ENCODE measurements at regions not wholly inside any gene's neighbourhood (a gene's known extent, or its start where the extent isn't known, plus 50 kb on each side); places are given as distances from the start of the nearest gene placed in this dataset.

DNA sequence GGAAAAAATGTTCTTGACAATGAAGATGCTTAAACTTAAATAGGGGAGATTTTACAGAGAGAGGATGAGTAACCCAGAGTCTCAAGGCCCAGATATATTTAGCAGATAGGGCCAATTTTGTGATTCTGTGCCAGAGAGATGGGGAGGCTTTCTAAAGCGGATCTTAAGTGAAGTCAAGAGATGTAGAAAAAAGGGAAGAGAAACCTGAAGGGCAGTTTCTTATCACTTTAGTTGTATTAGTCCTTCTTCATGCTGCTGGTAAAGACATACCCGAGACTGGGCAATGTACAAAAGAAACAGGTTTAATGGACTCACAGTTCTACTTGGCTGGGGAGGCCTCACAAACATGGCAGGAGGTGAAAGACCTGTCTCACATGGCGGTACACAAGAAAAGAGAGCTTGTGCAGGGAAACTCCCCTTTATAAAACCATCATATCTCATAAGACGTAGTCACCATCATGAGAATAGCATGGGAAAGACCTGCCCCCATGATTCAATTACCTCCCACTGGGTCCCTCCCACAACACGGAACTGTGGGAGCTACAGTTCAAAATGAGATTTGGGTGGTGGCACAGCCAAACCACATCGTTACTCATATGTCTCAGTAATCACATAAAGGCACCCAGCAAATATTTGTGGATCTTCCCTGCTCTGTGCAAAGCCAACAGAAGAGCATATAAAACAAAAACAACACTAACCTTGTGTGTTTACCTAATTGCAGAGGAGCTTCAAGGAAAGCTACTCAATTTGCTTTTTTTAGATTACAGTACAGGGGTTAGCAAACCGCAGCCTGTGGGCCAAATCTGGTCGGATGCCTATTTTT is 102.6 kb upstream of the MYCBP2 start:
- no peak overlapping the region for H3K4me3 ChIP-seq (ENCODE audit: low read depth, low read length)
- TF ChIP-seq, protein P1, sequence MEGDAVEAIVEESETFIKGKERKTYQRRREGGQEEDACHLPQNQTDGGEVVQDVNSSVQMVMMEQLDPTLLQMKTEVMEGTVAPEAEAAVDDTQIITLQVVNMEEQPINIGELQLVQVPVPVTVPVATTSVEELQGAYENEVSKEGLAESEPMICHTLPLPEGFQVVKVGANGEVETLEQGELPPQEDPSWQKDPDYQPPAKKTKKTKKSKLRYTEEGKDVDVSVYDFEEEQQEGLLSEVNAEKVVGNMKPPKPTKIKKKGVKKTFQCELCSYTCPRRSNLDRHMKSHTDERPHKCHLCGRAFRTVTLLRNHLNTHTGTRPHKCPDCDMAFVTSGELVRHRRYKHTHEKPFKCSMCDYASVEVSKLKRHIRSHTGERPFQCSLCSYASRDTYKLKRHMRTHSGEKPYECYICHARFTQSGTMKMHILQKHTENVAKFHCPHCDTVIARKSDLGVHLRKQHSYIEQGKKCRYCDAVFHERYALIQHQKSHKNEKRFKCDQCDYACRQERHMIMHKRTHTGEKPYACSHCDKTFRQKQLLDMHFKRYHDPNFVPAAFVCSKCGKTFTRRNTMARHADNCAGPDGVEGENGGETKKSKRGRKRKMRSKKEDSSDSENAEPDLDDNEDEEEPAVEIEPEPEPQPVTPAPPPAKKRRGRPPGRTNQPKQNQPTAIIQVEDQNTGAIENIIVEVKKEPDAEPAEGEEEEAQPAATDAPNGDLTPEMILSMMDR (conservative IDR thresholded peaks at IDR 0.05; ENCODE audit: low read depth, low read length) = no peak
- DNase-seq (ENCODE audit: low read depth) = no peak

DNA sequence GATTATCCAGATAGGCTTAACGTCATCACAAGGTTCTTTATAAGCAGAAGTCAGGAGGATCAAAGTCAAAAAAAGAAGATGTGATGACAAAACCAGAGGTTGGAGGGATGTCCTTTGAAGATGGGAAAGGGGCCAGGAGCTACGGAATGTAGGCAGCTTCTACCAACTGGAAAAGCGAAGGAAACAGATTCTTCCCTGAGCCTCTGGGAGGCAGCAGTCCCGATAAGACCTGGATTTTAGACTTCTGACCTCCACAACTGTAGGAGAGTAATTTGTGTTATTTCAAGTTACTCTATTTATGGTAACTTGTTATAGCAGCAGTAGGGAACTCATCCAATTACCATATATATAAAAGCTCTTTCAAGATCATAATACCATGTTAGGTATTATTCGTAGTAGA is 98.8 kb upstream of the MYCBP2 start:
- TF ChIP-seq, protein P1 (conservative IDR thresholded peaks at IDR 0.05; ENCODE audit: low read depth, low read length) = peak; percentile 7
- H3K4me3 ChIP-seq (ENCODE audit: low read depth, low read length) = no peak overlapping the region
- DNase-seq (ENCODE audit: low read depth) = no peak

DNA sequence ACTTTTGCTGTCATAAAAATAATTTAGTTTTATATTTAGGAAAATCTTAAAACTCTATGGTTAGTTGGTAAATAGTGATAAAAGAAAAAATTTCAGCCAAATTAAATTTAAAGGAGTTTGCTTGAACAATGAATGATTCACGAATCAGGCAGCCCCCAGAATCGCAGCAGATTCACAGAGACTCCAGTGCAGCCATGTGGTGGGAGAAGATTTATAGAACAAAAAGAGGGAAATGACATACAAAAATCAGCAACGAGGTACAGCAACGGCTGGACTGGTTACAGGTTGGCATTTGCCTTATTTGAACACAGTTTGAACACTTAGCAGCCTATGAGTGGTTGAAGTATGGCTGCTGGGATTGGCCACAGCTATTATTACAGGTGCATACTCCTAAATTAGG is 96.4 kb upstream of the MYCBP2 start:
- TF ChIP-seq, protein P1 (conservative IDR thresholded peaks at IDR 0.05; ENCODE audit: low read depth, low read length) = no peak
- no peak overlapping the region for H3K4me3 ChIP-seq (ENCODE audit: low read depth, low read length)
- DNase-seq (ENCODE audit: low read depth) = no peak

DNA sequence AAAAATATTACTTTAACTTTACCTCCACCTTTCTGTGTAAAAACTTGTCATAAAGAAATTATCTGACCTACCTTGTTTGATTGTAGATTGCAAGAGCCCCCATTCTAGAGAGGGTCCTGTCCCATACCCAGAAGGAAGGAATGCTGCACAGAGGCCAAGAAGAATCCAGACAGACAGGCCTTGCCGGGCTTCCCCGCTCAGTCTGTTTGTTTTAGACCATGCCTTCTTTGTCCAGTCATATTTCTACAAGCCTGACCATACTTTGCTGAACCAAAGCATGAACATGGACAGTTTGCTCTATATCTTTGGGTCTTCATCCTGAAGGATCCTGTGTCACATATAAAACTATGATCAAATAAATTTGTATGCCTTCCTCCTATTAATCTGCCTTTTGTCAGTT is 95.8 kb upstream of the MYCBP2 start:
- TF ChIP-seq, protein P1 (conservative IDR thresholded peaks at IDR 0.05; ENCODE audit: low read depth, low read length) = no peak
- no peak for DNase-seq (ENCODE audit: low read depth)
- H3K4me3 ChIP-seq (ENCODE audit: low read depth, low read length) = no peak overlapping the region

DNA sequence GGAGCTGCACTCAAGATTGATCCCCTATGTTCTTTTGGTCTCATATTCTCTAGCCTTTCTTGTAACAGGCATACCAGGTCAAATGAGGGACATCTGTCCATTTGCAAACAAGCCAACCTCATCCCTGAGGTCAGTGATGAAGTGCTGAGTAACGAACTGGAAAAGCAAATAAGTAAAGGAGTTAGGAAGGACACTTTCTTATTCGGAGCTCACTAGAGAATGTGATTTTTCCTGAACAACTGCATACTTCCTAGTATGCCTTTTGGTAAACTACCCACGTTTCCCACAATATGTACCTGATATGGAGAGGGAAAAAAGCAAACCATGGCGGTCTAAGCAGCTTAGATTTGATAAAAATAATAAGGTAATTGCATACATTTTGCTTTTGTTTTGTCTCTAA is 91.0 kb upstream of the MYCBP2 start:
- no peak overlapping the region for H3K4me3 ChIP-seq (ENCODE audit: low read depth, low read length)
- no peak for DNase-seq (ENCODE audit: low read depth)
- TF ChIP-seq, protein P1 (conservative IDR thresholded peaks at IDR 0.05; ENCODE audit: low read depth, low read length) = no peak

DNA sequence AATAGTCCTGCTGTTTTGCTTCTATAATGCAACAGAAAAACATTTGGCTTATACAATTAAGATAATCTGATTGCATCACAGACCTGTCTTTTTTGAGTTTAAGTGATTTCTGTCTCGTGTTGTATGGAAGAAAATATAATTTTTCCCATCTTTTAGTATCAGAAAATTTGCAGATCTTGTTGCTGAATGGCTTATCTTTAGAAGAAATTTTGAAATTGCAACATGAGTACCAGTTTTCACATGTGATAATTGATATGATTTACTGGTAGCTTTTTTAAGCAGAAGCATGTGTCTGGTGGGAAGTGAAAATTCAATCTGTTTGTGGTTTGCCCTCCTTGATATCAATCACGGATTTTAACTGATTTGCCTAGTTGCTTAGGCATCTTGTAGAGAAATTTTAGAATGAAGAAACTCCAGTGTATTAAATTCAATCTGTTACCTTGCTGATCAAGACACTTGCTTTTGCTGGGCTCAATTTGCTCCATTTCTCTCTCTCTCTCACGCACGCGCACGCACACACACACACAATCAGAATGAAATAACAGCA is 89.8 kb upstream of the MYCBP2 start:
- TF ChIP-seq, protein P1 (conservative IDR thresholded peaks at IDR 0.05; ENCODE audit: low read depth, low read length) = no peak
- no peak for DNase-seq (ENCODE audit: low read depth)
- H3K4me3 ChIP-seq (ENCODE audit: low read depth, low read length) = no peak overlapping the region

Data from epithelial cell of proximal tubule (primary cell).